MM.1S (cell line): ENCODE measurements at regions not wholly inside any gene's neighbourhood (a gene's known extent, or its start where the extent isn't known, plus 50 kb on each side); places are given as distances from the start of the nearest gene placed in this dataset.
"Not testable (repeated sequence)": the region's sequence is repeated elsewhere in the genome, so short reads cannot be mapped to it uniquely, and the experiment has no call there.

Experiments
- DNase-seq: peaks from one replicate; pipeline ENCODE4 v3.0.0-alpha.2; 2015
- H2AFZ ChIP-seq: fragments of 300-600 bp; sonication (generic); 2 replicates; pipeline ENCODE4 v1.6.0; 2016; ENCODE audit warnings: antibody characterized with exemption, low read length
- H3F3A ChIP-seq: fragments of 300-600 bp; sonication (generic); 2 replicates; pipeline ENCODE4 v1.6.1; 2016; ENCODE audit warnings: mild to moderate bottlenecking, antibody characterized with exemption, low read length, moderate library complexity, mixed read lengths; ENCODE audit not compliant: insufficient read depth
- H3K27ac ChIP-seq: fragments of 300-600 bp; sonication (generic); 2 replicates; pipeline ENCODE4 v1.5.1; 2016; ENCODE audit warnings: mild to moderate bottlenecking, low read length
- H3K27me3 ChIP-seq: fragments of 300-600 bp; sonication (generic); replicated peaks from 2 replicates; pipeline ENCODE4 v1.6.0; 2016; ENCODE audit warnings: low read length; ENCODE audit not compliant: insufficient read depth
- H3K36me3 ChIP-seq: fragments of 300-600 bp; sonication (generic); replicated peaks from 2 replicates; pipeline ENCODE4 v1.6.1; 2016; ENCODE audit warnings: mild to moderate bottlenecking, low read length, mixed read lengths; ENCODE audit not compliant: insufficient read depth
- H3K4me1 ChIP-seq: fragments of 300-600 bp; sonication (generic); 2 replicates; pipeline ENCODE4 v1.6.1; 2016; ENCODE audit warnings: low read length, mixed read lengths
- H3K4me2 ChIP-seq: fragments of 300-600 bp; sonication (generic); 2 replicates; pipeline ENCODE4 v1.6.0; 2016; ENCODE audit warnings: low read depth, low read length
- H3K4me3 ChIP-seq: fragments of 300-600 bp; sonication (generic); 2 replicates; pipeline ENCODE4 v1.5.1; 2016; ENCODE audit warnings: low read length, mixed read lengths
- H3K79me2 ChIP-seq: fragments of 300-600 bp; sonication (generic); 2 replicates; pipeline ENCODE4 v1.6.1; 2016; ENCODE audit warnings: mixed run types, low read length, mixed read lengths
- H3K9ac ChIP-seq: fragments of 300-600 bp; sonication (generic); 2 replicates; pipeline ENCODE4 v1.6.1; 2016; ENCODE audit warnings: low read length, mixed read lengths
- H3K9me2 ChIP-seq: fragments of 300-600 bp; sonication (generic); replicated peaks from 2 replicates; pipeline ENCODE4 v1.6.1; 2016; ENCODE audit warnings: mild to moderate bottlenecking, low read length, mixed read lengths; ENCODE audit not compliant: insufficient read depth
- H3K9me3 ChIP-seq: fragments of 300-600 bp; sonication (generic); replicated peaks from 2 replicates; pipeline ENCODE4 v1.6.1; 2016; ENCODE audit warnings: mild to moderate bottlenecking, low read length, mixed read lengths; ENCODE audit not compliant: insufficient read depth
- H4K20me1 ChIP-seq: fragments of 300-600 bp; sonication (generic); 2 replicates; pipeline ENCODE4 v1.6.1; 2016; ENCODE audit warnings: mild to moderate bottlenecking, low read length, moderate library complexity, mixed read lengths; ENCODE audit not compliant: insufficient read depth
- CTCF ChIP-seq: fragments of 300-600 bp; sonication (generic); IDR thresholded peaks from 2 replicates; pipeline ENCODE4 v1.5.1; 2016; ENCODE audit warnings: antibody characterized with exemption, low read length, mixed read lengths
- EZH2 ChIP-seq: fragments of 300-600 bp; sonication (generic); optimal IDR thresholded peaks from 2 replicates; pipeline ENCODE3; 2017; ENCODE audit warnings: low read depth, mild to moderate bottlenecking, antibody characterized with exemption, low read length, mixed read lengths
- EZH2phosphoT487 ChIP-seq: fragments of 300-600 bp; sonication (generic); IDR thresholded peaks from 2 replicates; pipeline ENCODE4 v1.6.1; 2018; ENCODE audit warnings: antibody characterized with exemption, low read length

- not testable (repeated sequence) for H3K4me2 ChIP-seq, H3K9me2 ChIP-seq, DNase-seq, H3F3A ChIP-seq, H3K27ac ChIP-seq, H4K20me1 ChIP-seq, H3K4me3 ChIP-seq, H3K79me2 ChIP-seq, H2AFZ ChIP-seq, H3K9me3 ChIP-seq, H3K27me3 ChIP-seq, H3K9ac ChIP-seq, H3K4me1 ChIP-seq, H3K36me3 ChIP-seq
Observed at GRCh38 chr9:74090921-74091320, 406.2 kb upstream of the RORB start.

- no peak overlapping the region for H3K4me3 ChIP-seq
- no peaks in the 10 kb centered on the region for H3K79me2 ChIP-seq
- no peaks in the 10 kb centered on the region for H3K36me3 ChIP-seq
- H3F3A ChIP-seq, result no peaks in the 10 kb centered on the region
- no peaks in the 10 kb centered on the region for H3K4me1 ChIP-seq
- no peak for DNase-seq
- no peaks in the 10 kb centered on the region for H3K27me3 ChIP-seq
- no peak overlapping the region for H3K4me2 ChIP-seq
- no peaks in the 10 kb centered on the region for H3K9me3 ChIP-seq
- no peaks in the 10 kb centered on the region for H3K9me2 ChIP-seq
- TF ChIP-seq EZH2phosphoT487, result no peak
- no peak for TF ChIP-seq EZH2
- no peak for TF ChIP-seq CTCF
- no peak overlapping the region for H3K27ac ChIP-seq
- H3K9ac ChIP-seq, result no peak overlapping the region
- H2AFZ ChIP-seq, result no peak overlapping the region
- H4K20me1 ChIP-seq, result no peaks in the 10 kb centered on the region
Observed at GRCh38 chr9:74092491-74092834, 404.7 kb upstream of the RORB start.

GRCh38 chr9:74094037-74094436 lies 403.1 kb upstream of the RORB start:
- not testable (repeated sequence) for H3K79me2 ChIP-seq, H3K4me2 ChIP-seq, H2AFZ ChIP-seq, H3K9ac ChIP-seq, H3K9me3 ChIP-seq, H3K4me3 ChIP-seq, H3K27ac ChIP-seq, DNase-seq, H3K36me3 ChIP-seq, H3K4me1 ChIP-seq, H3K9me2 ChIP-seq, H4K20me1 ChIP-seq, H3K27me3 ChIP-seq, H3F3A ChIP-seq

GRCh38 chr9:74094766-74095165 lies 402.4 kb upstream of the RORB start:
- no peak overlapping the region for H3K4me2 ChIP-seq
- no peaks in the 10 kb centered on the region for H3K27me3 ChIP-seq
- no peak overlapping the region for H2AFZ ChIP-seq
- no peaks in the 10 kb centered on the region for H3K4me1 ChIP-seq
- H4K20me1 ChIP-seq, result no peaks in the 10 kb centered on the region
- H3K9me3 ChIP-seq, result no peaks in the 10 kb centered on the region
- no peak overlapping the region for H3K9ac ChIP-seq
- no peaks in the 10 kb centered on the region for H3K36me3 ChIP-seq
- H3K27ac ChIP-seq, result no peak overlapping the region
- H3K79me2 ChIP-seq, result no peaks in the 10 kb centered on the region
- H3K4me3 ChIP-seq, result no peak overlapping the region
- H3K9me2 ChIP-seq, result no peaks in the 10 kb centered on the region
- H3F3A ChIP-seq, result no peaks in the 10 kb centered on the region
- no peak for TF ChIP-seq CTCF
- TF ChIP-seq EZH2, result no peak
- DNase-seq, result no peak
